ENCODE measurements at regions not wholly inside any gene's neighbourhood (a gene's known extent, or its start where the extent isn't known, plus 50 kb on each side); places are given as distances from the start of the nearest gene placed in this dataset.

GRCh38 chr10:76733441-76733936, 904.1 kb downstream of the KCNMA1 start:
- no peak for DNase-seq

- no peak for DNase-seq
Measured at GRCh38 chr10:76732306-76732705, 905.3 kb downstream of the KCNMA1 start.

- no peak for DNase-seq
Measured at GRCh38 chr10:76729841-76730487, 907.6 kb downstream of the KCNMA1 start.

- no peak for DNase-seq
Measured at GRCh38 chr10:76729346-76729745, 908.3 kb downstream of the KCNMA1 start.

- DNase-seq = no peak
Measured at GRCh38 chr10:76727038-76727437, 910.6 kb downstream of the KCNMA1 start.

- no peak for DNase-seq
Measured at GRCh38 chr10:76723844-76724243, 913.8 kb downstream of the KCNMA1 start.

- DNase-seq = no peak
Measured at GRCh38 chr10:76721891-76722505, 915.6 kb downstream of the KCNMA1 start.

- DNase-seq = no peak
Measured at GRCh38 chr10:76719006-76719405, 918.6 kb downstream of the KCNMA1 start.

GRCh38 chr10:76717141-76717540, 920.5 kb downstream of the KCNMA1 start:
- DNase-seq = no peak

GRCh38 chr10:76711222-76711997, 926.2 kb downstream of the KCNMA1 start:
- no peak for DNase-seq

- DNase-seq = no peak
Measured at GRCh38 chr10:76700241-76700640, 937.4 kb downstream of the KCNMA1 start.

GRCh38 chr10:76697923-76698322, 939.7 kb downstream of the KCNMA1 start:
- no peak for DNase-seq

- no peak for DNase-seq
Measured at GRCh38 chr10:76695069-76695468, 942.5 kb downstream of the KCNMA1 start.

- DNase-seq = no peak
Measured at GRCh38 chr10:76686201-76686600, 951.4 kb downstream of the KCNMA1 start.

- no peak for DNase-seq
Measured at GRCh38 chr10:76684968-76685367, 952.6 kb downstream of the KCNMA1 start.

- no peak for DNase-seq
Measured at GRCh38 chr10:76681153-76681552, 956.5 kb downstream of the KCNMA1 start.

- no peak for DNase-seq
Measured at GRCh38 chr10:76679030-76679429, 958.6 kb downstream of the KCNMA1 start.

- DNase-seq = no peak
Measured at GRCh38 chr10:76675951-76676587, 961.5 kb downstream of the KCNMA1 start.

- no peak for DNase-seq
Measured at GRCh38 chr10:76675561-76675950, 962.1 kb downstream of the KCNMA1 start.

- no peak for DNase-seq
Measured at GRCh38 chr10:76667408-76668370, 969.9 kb downstream of the KCNMA1 start.

GRCh38 chr10:76666891-76667290, 970.7 kb downstream of the KCNMA1 start:
- no peak for DNase-seq

- no peak for DNase-seq
Measured at GRCh38 chr10:76665029-76665428, 972.6 kb downstream of the KCNMA1 start.
